ELR (cell line): ENCODE measurements at regions not wholly inside any gene's neighbourhood (a gene's known extent, or its start where the extent isn't known, plus 50 kb on each side); places are given as distances from the start of the nearest gene placed in this dataset.
A peak's percentile ranks its signal among the peaks of the same experiment; 100 is the strongest.

Experiments used
- DNase-seq: peaks from one replicate; pipeline ENCODE4 v3.0.0-alpha.2; 2015; ENCODE audit warnings: low read depth

DNA sequence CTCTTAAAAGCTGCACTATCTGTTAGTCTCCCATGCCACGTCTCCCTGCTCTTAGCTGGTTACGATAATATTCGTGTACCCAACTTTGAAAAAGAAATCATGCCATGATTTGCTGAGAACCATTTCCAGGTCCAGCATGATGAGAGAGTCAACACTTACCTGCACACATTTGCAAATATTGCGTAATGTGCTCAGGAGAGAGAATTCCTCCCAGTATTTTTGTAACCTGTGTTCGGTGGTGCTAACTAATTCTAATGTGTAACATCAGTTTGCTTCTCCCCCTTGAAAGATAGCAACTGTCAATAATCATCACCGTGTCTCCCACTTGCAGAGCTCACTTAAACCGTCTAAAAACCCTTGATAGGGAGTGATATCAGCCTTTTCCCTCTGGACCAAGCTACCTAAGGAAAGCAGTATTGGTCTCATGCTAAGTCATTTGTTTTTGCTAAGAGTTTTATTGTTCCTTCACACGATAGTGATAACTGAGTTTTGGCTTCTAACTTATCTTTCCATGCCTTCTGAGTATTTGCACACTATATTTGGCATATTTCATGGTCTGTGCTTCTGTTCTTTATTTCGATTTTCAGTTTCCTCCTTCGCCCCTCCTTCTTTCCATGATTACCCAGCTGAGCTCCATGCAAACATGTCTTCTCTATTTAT lies 61.1 kb upstream of the IRF2BP2 start:
- DNase-seq, result no peak

DNA sequence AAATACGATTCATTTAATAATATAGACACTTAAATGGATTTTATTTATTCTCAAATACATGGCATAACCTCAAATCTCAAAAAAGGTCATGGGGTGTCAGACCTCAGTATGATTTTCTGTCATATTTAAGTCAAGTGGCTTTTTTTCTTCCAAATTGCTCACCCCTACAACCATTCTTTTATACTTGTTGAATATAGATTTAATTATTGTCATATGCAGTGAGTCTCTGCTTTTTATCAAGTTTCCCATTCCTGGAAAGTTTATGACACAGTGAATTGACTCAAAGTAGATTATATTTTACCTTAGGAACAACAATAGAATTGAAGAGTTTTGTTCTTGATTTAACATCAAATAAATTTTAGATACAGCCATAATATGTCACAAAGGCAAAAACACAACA lies 59.5 kb upstream of the IRF2BP2 start:
- DNase-seq, result no peak

DNA sequence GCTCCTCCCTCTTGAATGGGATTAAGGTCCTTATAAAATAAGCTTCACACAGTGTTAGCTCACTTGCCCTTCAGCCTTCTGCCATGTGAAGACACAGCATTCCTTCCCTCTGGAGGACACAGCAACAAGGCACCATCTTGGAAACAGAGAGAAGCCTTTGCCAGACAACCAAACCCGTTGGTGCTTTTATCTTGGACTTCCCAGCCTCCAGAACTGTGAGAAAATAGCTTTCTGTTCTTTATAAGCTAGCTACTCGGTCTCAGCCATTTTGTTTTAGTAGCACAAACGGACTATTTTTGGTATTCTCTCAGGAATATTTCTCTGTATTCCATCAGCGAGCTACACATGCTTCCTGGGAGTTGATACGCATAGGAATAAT lies 58.6 kb upstream of the IRF2BP2 start:
- DNase-seq, result no peak

DNA sequence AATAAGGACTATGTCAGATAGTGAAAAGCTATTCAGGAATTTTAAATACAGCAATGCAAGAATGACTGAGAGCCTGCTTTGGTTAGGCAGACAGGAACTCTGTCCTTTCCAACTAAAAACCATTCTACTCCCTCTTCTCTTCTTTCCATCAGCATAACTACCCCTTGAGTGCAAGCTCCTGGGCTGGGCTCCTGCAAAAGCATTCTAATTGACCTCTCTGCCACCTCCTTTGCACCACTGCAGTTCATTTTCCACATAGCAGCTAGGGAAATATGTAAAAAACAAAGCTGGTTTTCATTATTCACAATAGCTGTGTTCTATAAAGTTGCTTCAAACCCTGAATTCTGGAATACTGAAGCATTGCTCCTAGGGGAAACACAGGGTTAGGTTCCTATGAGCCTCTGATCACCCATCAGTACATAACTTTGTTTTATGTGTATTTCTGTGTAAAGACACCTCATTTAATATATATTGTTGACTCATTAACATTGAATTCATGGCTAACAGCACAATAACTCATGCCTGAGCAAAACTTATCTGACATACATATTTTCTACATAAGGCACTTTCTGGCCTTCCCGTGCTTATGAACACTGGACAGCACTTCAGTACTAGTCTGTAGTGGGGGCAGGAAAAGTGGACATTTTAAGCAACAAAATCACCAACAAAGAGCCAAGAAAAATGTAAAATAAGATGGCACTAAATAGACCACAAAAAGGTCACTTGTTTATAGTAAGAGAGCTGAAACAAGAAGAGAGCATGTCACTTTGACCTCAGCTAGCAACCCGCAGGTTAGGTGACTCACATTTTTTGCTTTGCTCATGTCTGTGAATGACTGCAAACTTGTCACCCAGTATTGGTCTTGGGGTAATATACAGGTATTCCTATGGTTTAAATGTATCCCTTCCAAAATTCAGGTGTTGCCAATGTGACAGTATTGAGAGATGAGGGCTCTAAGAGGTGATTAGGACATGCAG lies 57.9 kb upstream of the IRF2BP2 start:
- DNase-seq, result peak; percentile 38

DNA sequence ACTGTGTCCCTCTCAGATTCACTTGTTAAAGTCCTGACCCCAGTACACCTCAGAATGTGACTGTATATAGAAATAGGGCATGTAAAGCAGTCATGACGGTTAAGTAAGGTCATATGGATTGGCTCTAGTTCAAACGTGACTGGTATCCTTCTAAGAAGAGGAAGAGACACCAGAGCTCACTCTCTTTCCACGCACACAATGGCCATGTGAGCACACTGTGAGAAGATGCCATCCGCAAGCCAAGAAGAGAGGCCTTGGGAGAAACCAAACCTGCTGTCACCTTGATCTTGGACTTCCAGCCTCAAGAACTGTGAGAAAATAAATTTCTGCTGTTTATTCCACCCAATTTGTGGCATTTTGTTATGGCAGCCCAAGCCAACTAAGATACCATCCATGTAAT lies 56.8 kb upstream of the IRF2BP2 start:
- DNase-seq, result no peak

DNA sequence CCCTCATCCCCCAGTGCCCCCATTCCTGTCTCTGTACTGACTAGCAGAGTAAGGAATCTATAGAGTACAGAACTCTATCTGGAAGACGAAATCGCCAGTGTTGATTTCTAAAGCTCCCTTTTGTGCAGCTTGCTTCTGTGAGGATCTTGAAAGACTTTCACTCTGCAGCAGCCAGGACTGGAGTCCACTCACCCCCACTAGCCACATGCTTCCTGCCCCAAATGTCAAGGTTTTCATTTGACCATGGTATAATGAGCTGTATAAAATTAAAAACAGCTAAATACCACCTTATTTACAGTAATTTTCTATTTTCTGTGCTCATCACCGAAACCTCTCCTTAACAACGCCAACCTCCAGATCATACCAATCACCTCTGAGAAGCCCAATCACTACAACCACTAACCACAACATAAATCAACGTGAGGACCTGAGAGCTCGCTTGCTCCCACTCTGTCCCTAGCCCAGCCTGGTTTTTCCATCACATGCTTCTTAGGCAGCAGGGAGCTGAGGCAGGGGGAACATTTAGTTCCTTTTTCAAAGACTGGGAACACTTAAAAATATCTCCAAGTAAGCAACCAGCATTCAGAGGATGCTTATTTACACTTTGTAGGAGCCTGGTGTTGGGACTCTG lies 56.1 kb upstream of the IRF2BP2 start:
- no peak for DNase-seq

DNA sequence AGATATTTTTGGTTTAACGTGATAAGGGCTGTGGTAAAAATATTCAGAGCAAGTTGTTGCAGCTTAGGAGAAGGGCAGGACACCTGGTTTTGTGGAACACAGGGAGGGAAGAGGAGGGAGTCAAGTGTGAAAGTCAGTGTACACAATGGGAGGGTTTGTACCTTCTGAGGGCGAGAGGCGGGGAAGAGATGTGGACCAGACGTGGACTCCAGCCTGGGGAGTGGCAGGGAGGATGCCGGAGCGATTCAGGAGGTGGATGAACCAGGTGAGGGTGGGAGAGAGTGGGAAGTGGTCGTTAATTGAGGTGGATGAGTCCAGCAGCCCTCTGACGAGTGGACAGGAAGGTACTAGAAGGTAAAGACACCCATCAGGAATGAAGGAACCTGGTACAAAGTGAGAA lies 52.2 kb upstream of the IRF2BP2 start:
- DNase-seq, result no peak

DNA sequence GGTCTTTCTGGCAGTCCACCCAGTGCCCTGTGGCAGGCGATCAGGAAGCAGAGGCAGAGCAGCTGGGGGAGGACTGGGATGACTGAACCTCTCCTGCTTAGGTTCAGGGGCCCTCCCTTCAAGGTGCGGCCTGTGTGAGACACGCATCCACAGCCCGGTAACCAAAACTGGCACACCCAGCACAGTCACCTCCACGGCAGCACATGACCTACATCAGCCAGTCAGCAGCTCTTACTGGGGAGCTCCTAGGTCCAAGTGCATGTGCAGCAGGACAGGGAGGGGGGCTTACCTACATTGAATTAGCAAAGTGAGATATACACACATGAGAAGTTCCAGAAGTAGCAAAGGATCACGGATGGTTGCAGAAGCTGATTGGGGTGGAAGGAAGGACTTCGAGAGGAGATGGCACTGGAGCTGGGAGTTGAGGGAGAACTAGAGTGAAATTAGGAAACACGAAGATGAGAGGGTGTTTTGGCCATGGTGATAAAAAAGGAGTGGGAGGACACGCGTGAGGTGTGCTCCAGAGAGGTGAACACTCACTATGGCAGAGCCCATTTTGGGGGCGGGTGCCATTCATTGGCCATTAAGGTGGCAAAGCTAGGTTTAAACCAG lies 51.4 kb upstream of the IRF2BP2 start:
- no peak for DNase-seq

DNA sequence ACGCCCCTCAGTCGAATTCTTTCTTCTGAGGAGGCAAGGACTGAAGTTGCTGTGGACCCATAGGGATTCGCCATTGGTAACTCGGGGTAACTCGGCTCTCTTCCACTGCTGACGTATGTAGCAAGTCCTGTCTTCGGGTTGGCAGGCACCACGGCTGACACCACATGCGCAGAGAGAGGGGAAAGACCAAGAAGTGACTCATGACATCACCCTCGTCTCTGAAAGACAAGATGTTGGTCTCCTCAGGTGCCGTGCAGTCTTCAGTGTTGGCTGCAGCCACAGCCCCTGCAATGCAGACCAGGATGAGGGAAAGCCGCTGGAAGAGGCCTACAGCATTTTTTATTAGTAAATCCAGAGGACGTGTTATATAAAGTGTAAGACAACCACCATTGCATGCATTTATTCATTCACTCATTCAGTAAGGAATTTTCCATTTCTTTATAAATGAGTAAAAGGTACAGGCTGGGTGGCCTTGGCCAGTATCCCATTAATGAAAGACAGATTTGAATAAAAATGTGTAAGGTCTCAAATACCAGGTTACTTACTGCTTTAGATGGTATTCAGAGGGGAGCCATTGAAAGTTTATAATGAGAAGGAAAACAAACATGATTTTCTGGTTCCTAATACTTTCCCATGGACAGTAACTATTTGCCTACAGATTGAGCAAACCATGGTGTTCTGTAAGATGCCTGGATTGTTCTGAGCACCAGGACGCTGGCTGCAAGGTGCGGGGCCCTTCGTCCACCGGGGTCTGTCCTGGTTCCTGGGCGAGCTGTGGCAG lies 50.7 kb upstream of the IRF2BP2 start:
- no peak for DNase-seq
